Testis (tissue), 2 donors: ENCODE measurements at regions not wholly inside any gene's neighbourhood (a gene's known extent, or its start where the extent isn't known, plus 50 kb on each side); places are given as distances from the start of the nearest gene placed in this dataset.

ENCODE experiments used
- DNase-seq: peaks from one replicate; pipeline ENCODE4 v3.0.0-alpha.2; 2019
- H3K27ac ChIP-seq, 2 donors: fragments of 200-600 bp; sonication (generic); one replicate each; pipeline ENCODE4 v1.5.1; 2019
- H3K27me3 ChIP-seq: fragments of 200-600 bp; sonication (generic); one replicate; pipeline ENCODE4 v1.5.1; 2019
- H3K36me3 ChIP-seq: fragments of 200-600 bp; sonication (generic); one replicate; pipeline ENCODE4 v1.5.1; 2017; ENCODE audit warnings: low read depth; ENCODE audit errors: missing control alignments
- H3K4me1 ChIP-seq: fragments of 200-600 bp; sonication (generic); one replicate; pipeline ENCODE4 v1.5.1; 2019
- H3K4me3 ChIP-seq, 2 donors: fragments of 200-600 bp; sonication (generic); one replicate each; pipeline ENCODE4 v1.5.1; 2017 to 2019
- H3K9me3 ChIP-seq: fragments of 200-600 bp; sonication (generic); one replicate; pipeline ENCODE4 v1.5.1; 2017
- CTCF ChIP-seq, 3 experiments: fragments of 450-650 bp in 2 of 3; fragments of 200-600 bp in 1 of 3; sonication (generic) in 1 of 3; IDR thresholded peaks; one replicate each; pipeline ENCODE4 v1.5.1; 2016 to 2019; ENCODE audit warnings: antibody characterized with exemption in 3 of 3, mild to moderate bottlenecking in 2 of 3, moderate library complexity in 1 of 3
- POLR2A ChIP-seq: fragments of 450-650 bp; IDR thresholded peaks from one replicate; pipeline ENCODE4 v1.6.1; 2017; ENCODE audit warnings: antibody characterized with exemption, mild to moderate bottlenecking, moderate library complexity
- WGBS, 2 donors: methylation state at CpG; one replicate each; pipeline ENCODE4 v1.1.5; 2018; 5-methylcytosine and 5-hydroxymethylcytosine counted together
- intact Hi-C: fragments of 100-400 bp; cut with DNase I; formaldehyde crosslinking; loops from one replicate; pipeline ENCODE4 v1.15.1; 2023; ENCODE audit warnings: low total_unique reads

- H3K4me3 ChIP-seq, result no peak overlapping the region
- WGBS, 2 donors, result 42 to 61% methylated on average over 2 of the region's 2 CpGs
- H3K27me3 ChIP-seq, result no peaks in the 10 kb centered on the region
- intact Hi-C loops, result no loop called here
- H3K27ac ChIP-seq, result no peak overlapping the region
- TF ChIP-seq CTCF (IDR thresholded peaks at IDR 0.05) (no peak), POLR2A (no peak)
- H3K9me3 ChIP-seq, result no peaks in the 10 kb centered on the region
- H3K4me1 ChIP-seq, result no peaks in the 10 kb centered on the region
- no peak for DNase-seq
- H3K36me3 ChIP-seq, result no peaks in the 10 kb centered on the region
These were observed 464.7 kb upstream of the TRAM1L1 start for GRCh38 chr4:117550085-117550484.

GRCh38 chr4:117560329-117560728 lies 474.0 kb upstream of the NDST3 start:
- Histone ChIP-seq H3K9me3 (no peaks in the 10 kb centered on the region), H3K27ac (no peak overlapping the region), H3K4me3 (no peak overlapping the region), H3K36me3 (no peaks in the 10 kb centered on the region), H3K4me1 (no peaks in the 10 kb centered on the region), H3K27me3 (no peaks in the 10 kb centered on the region)
- DNase-seq, result no peak
- WGBS, 2 donors, result 50 to 68% methylated on average over 1 of the region's 1 CpG
- intact Hi-C loops, result no loop called here
- TF ChIP-seq POLR2A (no peak), CTCF (IDR thresholded peaks at IDR 0.05) (no peak)

GRCh38 chr4:117574085-117574484 lies 460.2 kb upstream of the NDST3 start:
- TF ChIP-seq CTCF (IDR thresholded peaks at IDR 0.05) (no peak), POLR2A (no peak)
- WGBS, 2 donors, result 87 to 92% methylated on average over 2 of the region's 2 CpGs
- H3K27me3 ChIP-seq, result no peaks in the 10 kb centered on the region
- intact Hi-C loops, result no loop called here
- H3K27ac ChIP-seq, result no peak overlapping the region
- H3K4me1 ChIP-seq, result no peaks in the 10 kb centered on the region
- no peak for DNase-seq
- H3K9me3 ChIP-seq, result no peaks in the 10 kb centered on the region
- no peak overlapping the region for H3K4me3 ChIP-seq
- H3K36me3 ChIP-seq, result no peaks in the 10 kb centered on the region

DNA sequence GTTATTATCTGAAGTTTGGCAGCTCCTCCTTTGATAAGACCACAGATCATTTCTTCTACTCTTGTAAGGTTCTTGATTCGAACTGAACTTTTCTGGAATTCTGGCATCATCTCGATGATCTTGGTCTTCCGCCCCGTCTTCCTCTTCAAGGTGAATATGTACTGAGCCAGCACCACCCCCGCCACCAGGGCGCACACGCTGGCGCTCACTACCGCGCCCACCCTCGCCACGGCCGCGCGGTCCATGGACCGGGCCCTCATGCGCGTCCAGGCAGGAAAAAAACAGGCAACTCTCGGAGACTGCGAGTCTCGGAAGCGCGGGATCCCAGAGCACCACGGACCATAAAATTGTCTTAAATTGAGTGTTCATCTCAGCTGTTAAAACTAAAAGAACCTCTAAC lies 458.4 kb upstream of the NDST3 start:
- no peak overlapping the region for H3K27ac ChIP-seq
- 65 to 83% methylated on average over 24 of the region's 24 CpGs for WGBS, 2 donors
- H3K36me3 ChIP-seq, result no peaks in the 10 kb centered on the region
- TF ChIP-seq CTCF (IDR thresholded peaks at IDR 0.05) (no peak), POLR2A (no peak)
- H3K9me3 ChIP-seq, result no peaks in the 10 kb centered on the region
- intact Hi-C loops, result no loop called here
- no peak for DNase-seq
- no peaks in the 10 kb centered on the region for H3K27me3 ChIP-seq
- no peaks in the 10 kb centered on the region for H3K4me1 ChIP-seq
- no peak overlapping the region for H3K4me3 ChIP-seq

DNA sequence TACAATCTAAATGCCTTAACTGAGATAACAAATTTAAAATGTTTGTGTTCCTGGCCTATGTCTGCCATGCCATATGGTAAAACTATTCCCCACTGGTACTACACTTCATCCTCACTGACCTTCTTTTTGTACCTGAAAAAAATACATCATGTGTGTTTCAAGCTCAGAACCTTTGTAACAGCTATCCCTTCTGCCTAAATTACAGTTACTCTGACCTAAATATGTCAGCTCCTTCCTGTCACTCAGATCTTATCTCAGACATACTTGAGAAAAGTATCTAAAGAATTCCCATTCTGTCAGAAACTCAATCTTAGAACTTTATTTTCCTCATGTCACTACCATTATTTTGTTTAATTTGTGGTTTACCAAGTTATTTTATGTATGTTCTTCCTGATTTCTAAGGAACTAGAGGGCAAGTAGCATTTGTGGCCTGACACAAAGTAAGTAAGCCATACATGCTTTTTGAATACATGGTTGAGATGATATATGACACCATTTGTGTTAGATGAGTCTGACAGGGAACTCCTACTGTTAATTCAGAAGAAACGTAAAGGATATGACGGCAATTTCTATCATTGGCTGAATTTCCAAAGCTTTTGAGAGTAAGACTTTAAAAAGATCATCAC lies 456.5 kb upstream of the NDST3 start:
- no peaks in the 10 kb centered on the region for H3K9me3 ChIP-seq
- no peaks in the 10 kb centered on the region for H3K36me3 ChIP-seq
- no peak overlapping the region for H3K27ac ChIP-seq
- no peaks in the 10 kb centered on the region for H3K4me1 ChIP-seq
- TF ChIP-seq CTCF (IDR thresholded peaks at IDR 0.05), result no peak
- no peak for TF ChIP-seq POLR2A
- DNase-seq, result no peak
- H3K27me3 ChIP-seq, result no peaks in the 10 kb centered on the region
- H3K4me3 ChIP-seq, result no peak overlapping the region
- intact Hi-C loops, result no loop called here
- WGBS, 2 donors, result 34 to 42% methylated on average over 2 of the region's 2 CpGs
